Suppressor macrophage treated with lipopolysaccharide for 4 hours (primary cell): ENCODE measurements at regions not wholly inside any gene's neighbourhood (a gene's known extent, or its start where the extent isn't known, plus 50 kb on each side); places are given as distances from the start of the nearest gene placed in this dataset.

ENCODE experiments used
- DNase-seq: peaks from one replicate; pipeline ENCODE4 v3.0.0-alpha.2; 2020

DNA sequence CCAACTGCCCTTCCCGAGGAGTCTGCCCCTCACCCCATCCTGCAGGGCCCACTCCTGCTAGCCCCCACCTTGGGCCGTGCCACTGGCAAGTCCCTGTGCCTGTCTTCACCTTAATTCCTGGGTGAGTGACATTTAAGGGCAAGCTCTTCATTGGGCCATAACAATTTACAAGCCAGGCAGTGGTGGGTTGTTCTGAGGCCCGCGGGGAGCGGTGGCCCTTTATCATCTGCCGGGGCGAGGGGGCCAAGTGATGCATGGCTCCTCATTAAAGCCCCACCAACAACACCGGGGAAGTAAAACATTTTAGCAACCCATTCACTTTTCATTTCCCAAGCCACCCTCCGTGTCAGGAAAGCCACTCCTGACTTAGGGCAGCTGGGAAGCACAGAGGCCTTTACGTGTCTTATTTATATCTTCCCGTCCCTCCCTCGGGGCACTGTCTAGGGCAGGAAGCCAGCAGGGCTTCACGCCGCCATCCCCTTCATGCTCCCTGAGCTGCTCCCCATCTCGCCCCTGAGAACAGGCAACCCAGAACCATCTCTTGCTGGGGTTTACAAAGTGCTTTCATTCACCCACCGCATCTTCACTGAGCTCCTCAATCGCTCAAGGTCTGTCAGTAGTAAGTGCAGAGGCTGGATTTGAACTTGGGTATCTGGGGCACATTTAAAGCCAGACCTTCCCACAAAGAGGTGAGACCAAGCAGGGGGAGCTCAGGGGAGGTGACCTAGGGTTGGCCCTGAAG, 55.5 kb upstream of the CCDC167 start:
- no peak for DNase-seq

GRCh38 chr6:37554480-37554819, 54.8 kb upstream of the CCDC167 start:
- DNase-seq, result no peak

DNA sequence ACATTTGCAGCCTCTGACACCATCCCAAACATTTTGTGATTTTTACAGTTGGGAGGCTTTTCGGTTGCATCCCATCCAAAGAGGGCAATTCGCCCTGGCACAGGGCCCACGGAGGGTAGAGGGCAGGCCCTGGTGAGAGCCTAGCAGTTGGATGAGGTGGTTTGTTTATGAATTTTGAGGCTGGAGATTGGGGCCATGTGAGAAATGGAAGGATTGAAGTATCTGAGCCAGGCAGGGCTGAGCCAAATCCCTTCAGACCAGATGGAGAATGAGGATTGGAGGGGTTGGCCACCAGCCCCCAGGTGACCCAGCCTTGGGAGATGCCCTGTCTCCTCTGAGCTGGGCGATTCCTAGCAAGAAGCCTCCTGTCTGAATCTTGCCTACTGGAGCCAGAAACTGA, 52.6 kb upstream of the CCDC167 start:
- no peak for DNase-seq

DNA sequence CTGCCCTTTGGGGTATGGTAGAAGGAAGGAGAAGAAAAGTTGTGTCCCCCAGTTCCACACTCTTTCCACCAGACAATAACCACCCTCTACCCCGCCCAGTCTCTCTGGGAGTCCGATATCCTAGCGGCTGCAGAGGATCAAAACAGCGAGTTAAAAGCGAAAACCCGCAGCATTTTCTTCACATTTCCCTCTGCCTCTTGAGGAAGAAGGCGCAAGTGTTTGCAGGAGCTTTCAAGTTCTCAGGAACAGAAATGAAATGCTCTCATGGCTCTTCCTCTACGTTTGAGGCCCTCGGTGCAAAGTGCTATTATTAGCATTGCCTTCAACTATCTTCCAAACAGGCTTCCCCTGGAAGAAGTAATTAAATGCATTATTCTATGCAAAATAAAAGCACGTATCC, 52.2 kb upstream of the CCDC167 start:
- DNase-seq, result no peak

DNA sequence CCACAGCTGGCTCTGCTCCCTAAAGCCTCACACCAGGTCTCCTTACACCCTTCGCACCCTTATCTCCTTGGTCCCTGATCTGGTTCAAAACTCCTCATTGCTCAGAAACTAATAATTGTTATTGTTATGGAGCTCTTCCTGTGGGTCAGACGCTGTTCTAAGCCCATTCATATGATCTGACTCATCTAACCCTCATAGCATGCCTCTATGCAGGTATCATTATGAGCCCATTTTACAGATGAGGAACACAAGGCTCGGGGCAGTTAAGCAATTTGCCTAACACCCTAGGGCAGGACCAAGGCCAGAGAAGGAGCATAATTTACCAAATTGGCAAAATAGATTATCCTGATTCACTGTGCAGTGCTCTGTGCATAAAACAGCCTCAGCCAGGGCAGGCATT, 51.8 kb upstream of the CCDC167 start:
- DNase-seq, result no peak

GRCh38 chr6:37551002-37551401, 51.3 kb upstream of the CCDC167 start:
- DNase-seq, result no peak

DNA sequence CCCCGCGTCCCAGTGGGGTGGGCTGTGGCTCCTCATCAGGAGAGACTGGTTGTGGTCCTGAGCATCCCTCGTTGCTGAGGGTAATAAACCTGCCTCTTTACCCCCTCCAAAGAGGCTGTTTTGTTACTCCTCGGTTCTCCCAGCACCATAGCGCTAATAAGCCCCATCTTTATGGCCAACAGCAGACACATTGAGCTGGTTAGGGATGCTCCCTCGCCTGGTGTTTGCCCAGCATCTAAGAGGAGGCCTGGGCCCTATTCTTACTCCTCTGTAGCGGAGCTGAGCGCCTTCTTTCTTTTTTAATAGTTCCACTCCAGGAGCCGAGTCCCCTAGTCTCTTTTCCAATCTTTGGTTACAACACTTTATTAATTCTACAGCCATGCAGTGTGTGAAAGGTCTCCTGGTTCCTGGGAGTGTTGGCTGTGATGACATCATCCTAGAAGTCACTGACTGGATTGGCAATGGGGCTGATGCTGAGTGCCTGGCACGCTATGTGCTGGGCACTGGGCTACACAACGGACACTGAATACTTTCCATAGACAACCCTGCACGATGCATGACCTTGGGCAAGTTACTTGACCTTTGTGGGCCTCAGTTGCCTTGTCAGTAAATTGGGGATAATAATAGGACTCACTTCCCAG, 50.6 kb upstream of the CCDC167 start:
- no peak for DNase-seq

GRCh38 chr6:37549558-37549957, 49.9 kb upstream of the CCDC167 start:
- no peak for DNase-seq
